H9 (cell line): ENCODE measurements at regions not wholly inside any gene's neighbourhood (a gene's known extent, or its start where the extent isn't known, plus 50 kb on each side); places are given as distances from the start of the nearest gene placed in this dataset.
"Not testable (repeated sequence)": the region's sequence is repeated elsewhere in the genome, so short reads cannot be mapped to it uniquely, and the experiment has no call there.

ENCODE experiments used
- DNase-seq: peaks from one replicate; pipeline ENCODE4 v3.0.0-alpha.2; 2017
- H2AFZ ChIP-seq: one replicate; pipeline ENCODE4 v1.6.1; 2013; ENCODE audit warnings: mild to moderate bottlenecking, low read length, control low read depth, moderate library complexity
- H2AK5ac ChIP-seq: 2 replicates; pipeline ENCODE4 v1.6.1; 2013; ENCODE audit warnings: low read length, control low read depth, mixed read lengths; ENCODE audit not compliant: insufficient read length
- H2BK120ac ChIP-seq: one replicate; pipeline ENCODE4 v1.6.1; 2013; ENCODE audit warnings: low read depth, mild to moderate bottlenecking, low read length, control low read depth, inconsistent platforms; ENCODE audit not compliant: poor library complexity, severe bottlenecking
- H2BK12ac ChIP-seq: 2 replicates; pipeline ENCODE4 v1.6.1; 2013; ENCODE audit warnings: low read length, control low read depth, mixed read lengths, low read depth; ENCODE audit not compliant: insufficient read length
- H2BK15ac ChIP-seq: 2 replicates; pipeline ENCODE4 v1.6.1; 2013; ENCODE audit warnings: low read depth, low read length, control low read depth
- H2BK20ac ChIP-seq: one replicate; pipeline ENCODE4 v1.6.1; 2013; ENCODE audit warnings: low read depth, mild to moderate bottlenecking, low read length, control low read depth, inconsistent platforms; ENCODE audit not compliant: poor library complexity, severe bottlenecking
- H2BK5ac ChIP-seq: 2 replicates; pipeline ENCODE4 v1.6.1; 2013; ENCODE audit warnings: low read length, control low read depth, mixed read lengths; ENCODE audit not compliant: insufficient read length
- H3K14ac ChIP-seq: 2 replicates; pipeline ENCODE4 v1.6.1; 2013; ENCODE audit warnings: low read length, control low read depth; ENCODE audit not compliant: insufficient read depth
- H3K18ac ChIP-seq: 2 replicates; pipeline ENCODE4 v1.6.1; 2013; ENCODE audit warnings: low read depth, mild to moderate bottlenecking, mixed read lengths, low read length, control low read depth; ENCODE audit not compliant: insufficient read length
- H3K23ac ChIP-seq: 2 replicates; pipeline ENCODE4 v1.6.1; 2013; ENCODE audit warnings: low read length, control low read depth, mixed read lengths, low read depth; ENCODE audit not compliant: insufficient read length
- H3K23me2 ChIP-seq: 2 replicates; pipeline ENCODE4 v1.6.1; 2013; ENCODE audit warnings: low read depth, mild to moderate bottlenecking, mixed read lengths, low read length, control low read depth; ENCODE audit not compliant: insufficient read length, poor library complexity, severe bottlenecking
- H3K27ac ChIP-seq: 2 replicates; pipeline ENCODE4 v1.5.1; 2013; ENCODE audit warnings: low read length, control low read depth, mixed read lengths, low read depth; ENCODE audit not compliant: insufficient read length
- H3K27me3 ChIP-seq: 2 replicates; pipeline ENCODE4 v1.6.1; 2013; ENCODE audit warnings: low read length, control low read depth, inconsistent platforms; ENCODE audit not compliant: insufficient read depth
- H3K4ac ChIP-seq: 2 replicates; pipeline ENCODE4 v1.6.1; 2013; ENCODE audit warnings: low read depth, mild to moderate bottlenecking, control low read depth, inconsistent platforms, low read length, moderate library complexity
- H3K4me1 ChIP-seq: 2 replicates; pipeline ENCODE4 v1.6.1; 2013; ENCODE audit warnings: low read length, control low read depth, inconsistent platforms; ENCODE audit not compliant: insufficient read depth
- H3K4me2 ChIP-seq: 2 replicates; pipeline ENCODE4 v1.6.1; 2013; ENCODE audit warnings: low read length, control low read depth, mixed read lengths; ENCODE audit not compliant: insufficient read length, insufficient read depth
- H3K56ac ChIP-seq: 2 replicates; pipeline ENCODE4 v1.6.1; 2013; ENCODE audit warnings: low read depth, mild to moderate bottlenecking, mixed read lengths, low read length, control low read depth; ENCODE audit not compliant: insufficient read length
- H3K79me1 ChIP-seq: 2 replicates; pipeline ENCODE4 v1.6.1; 2013; ENCODE audit warnings: low read depth, mild to moderate bottlenecking, moderate library complexity, low read length, control low read depth, inconsistent platforms; ENCODE audit not compliant: insufficient read depth, poor library complexity, severe bottlenecking
- H3K79me2 ChIP-seq: 2 replicates; pipeline ENCODE4 v1.6.1; 2013; ENCODE audit warnings: low read length, control low read depth, inconsistent platforms; ENCODE audit not compliant: insufficient read depth
- H3K9ac ChIP-seq: 2 replicates; pipeline ENCODE4 v1.6.1; 2013; ENCODE audit warnings: low read length, control low read depth, mixed read lengths; ENCODE audit not compliant: insufficient read length; ENCODE audit errors: extremely low read depth
- H3K9me3 ChIP-seq: one replicate; pipeline ENCODE4 v1.6.1; 2013; ENCODE audit warnings: low read depth, low read length, inconsistent platforms; ENCODE audit not compliant: control insufficient read depth
- H3T11ph ChIP-seq: one replicate; pipeline ENCODE4 v1.6.1; 2013; ENCODE audit warnings: mild to moderate bottlenecking, low read length, control low read depth, inconsistent platforms
- H4K20me1 ChIP-seq: one replicate; pipeline ENCODE4 v1.6.1; 2013; ENCODE audit not compliant: control insufficient read depth, insufficient read length, insufficient read depth
- H4K5ac ChIP-seq: 2 replicates; pipeline ENCODE4 v1.6.1; 2013; ENCODE audit warnings: low read depth, mild to moderate bottlenecking, mixed read lengths, low read length, control low read depth; ENCODE audit not compliant: insufficient read length
- H4K8ac ChIP-seq: replicated peaks from 2 replicates; pipeline ENCODE4 v1.6.1; 2013; ENCODE audit warnings: low read length, control low read depth, mixed read lengths, low read depth; ENCODE audit not compliant: insufficient read length
- H4K91ac ChIP-seq: 2 replicates; pipeline ENCODE4 v1.6.1; 2013; ENCODE audit warnings: low read depth, mild to moderate bottlenecking, moderate library complexity, mixed read lengths, low read length, control low read depth; ENCODE audit not compliant: insufficient read length
- H3K27ac Mint-ChIP-seq, 3 experiments: 2 replicates in 2 of 3; 3 replicates in 1 of 3; pipeline ENCODE4 v1.8.0; 2020 to 2021; ENCODE audit warnings: mixed read lengths in 3 of 3, mild to moderate bottlenecking in 1 of 3, moderate library complexity in 1 of 3
- H3K27me3 Mint-ChIP-seq: 2 replicates; pipeline ENCODE4 v1.8.0; 2021; ENCODE audit warnings: low read depth, mild to moderate bottlenecking, moderate library complexity, mixed read lengths
- H3K36me3 Mint-ChIP-seq, 3 experiments: 2 replicates in 2 of 3; 3 replicates in 1 of 3; pipeline ENCODE4 v1.8.0; 2020 to 2021; ENCODE audit warnings: low read depth in 3 of 3, mixed read lengths in 3 of 3; ENCODE audit not compliant: insufficient read depth in 1 of 3
- H3K4me1 Mint-ChIP-seq, 2 experiments: 2 replicates each; pipeline ENCODE4 v1.8.0; 2020; ENCODE audit warnings: mixed read lengths in 2 of 2
- H3K4me3 Mint-ChIP-seq, 2 experiments: 2 replicates in 1 of 2; 3 replicates in 1 of 2; pipeline ENCODE4 v1.8.0; 2020 to 2021; ENCODE audit warnings: mild to moderate bottlenecking in 2 of 2, mixed read lengths in 2 of 2, moderate library complexity in 1 of 2
- H3K9me3 Mint-ChIP-seq, 2 experiments: 2 replicates in 1 of 2; 3 replicates in 1 of 2; pipeline ENCODE4 v1.8.0; 2020; ENCODE audit warnings: mild to moderate bottlenecking in 2 of 2, mixed read lengths in 2 of 2, moderate library complexity in 1 of 2
- CTCF ChIP-seq: fragments of 200-600 bp; sonication (generic); conservative IDR thresholded peaks from 3 replicates; pipeline ENCODE4 v1.8.0; 2021; ENCODE audit warnings: antibody characterized with exemption, mild to moderate bottlenecking
- WGBS: extraction: QIAGEN DNeasy Blood & Tissue Kit; methylation state at CpG from one replicate; pipeline ENCODE4 v1.1.7; 2013; ENCODE audit warnings: missing lambda C conversion rate, low lambda C conversion rate, mixed read lengths; ENCODE audit not compliant: insufficient read length; ENCODE audit errors: extremely low coverage; 5-methylcytosine and 5-hydroxymethylcytosine counted together

GRCh38 chr18:26624443-26624842 is 76.1 kb upstream of the KCTD1 start:
- WGBS: no CpG with 5 or more reads among the region's 4 CpGs
- Histone ChIP-seq H3K56ac (no peak overlapping the region), H4K91ac (no peak overlapping the region), H2BK12ac (no peak overlapping the region), H3K27me3 (no peaks in the 10 kb centered on the region), H3K23me2 (no peaks in the 10 kb centered on the region), H2BK15ac (no peak overlapping the region), H2AFZ (no peak overlapping the region), H3T11ph (no peak overlapping the region), H2BK5ac (no peak overlapping the region), H3K79me2 (no peaks in the 10 kb centered on the region), H3K79me1 (no peaks in the 10 kb centered on the region), H3K27ac (no peak overlapping the region), H4K5ac (no peak overlapping the region), H3K4me1 (no peaks in the 10 kb centered on the region), H3K18ac (no peak overlapping the region), H3K9ac (no peak overlapping the region), H3K9me3 (peaks cover 21% of the 10 kb centered on the region), H2BK20ac (no peak overlapping the region), H3K23ac (no peak overlapping the region), H3K4ac (no peak overlapping the region), H4K8ac (no peak overlapping the region), H3K14ac (no peak overlapping the region), H3K4me2 (no peak overlapping the region), H2AK5ac (no peak overlapping the region), H4K20me1 (no peaks in the 10 kb centered on the region), H2BK120ac (no peak overlapping the region)
- Mint-ChIP-seq H3K36me3 (peaks cover 24 to 28% (median 24%) of the 10 kb centered on the region in 3 experiments), H3K27ac (no peak overlapping the region), H3K9me3 (peaks cover 34 to 36% of the 10 kb centered on the region in 2 experiments), H3K4me1 (peaks cover 0 to 4% of the 10 kb centered on the region in 2 experiments; a peak in 2 of 4 replicates), H3K27me3 (peaks cover 2% of the 10 kb centered on the region), H3K4me3 (no peak overlapping the region)
- no peak for DNase-seq
- no peak for TF ChIP-seq CTCF

GRCh38 chr18:26623314-26623713 is 75.0 kb upstream of the KCTD1 start:
- not testable (repeated sequence) for H4K91ac ChIP-seq, H3K18ac ChIP-seq, H3K27me3 Mint-ChIP-seq, H3K27ac ChIP-seq, H3K79me1 ChIP-seq, H3K27me3 ChIP-seq, H3K27ac Mint-ChIP-seq, H3K14ac ChIP-seq, H3K9ac ChIP-seq, H2BK20ac ChIP-seq, H3K4ac ChIP-seq, H2BK12ac ChIP-seq, H3K4me2 ChIP-seq, H3K4me3 Mint-ChIP-seq, H4K5ac ChIP-seq, H4K8ac ChIP-seq, H2AK5ac ChIP-seq, H2BK15ac ChIP-seq, H3K79me2 ChIP-seq, DNase-seq, H2AFZ ChIP-seq, H3K56ac ChIP-seq, H3T11ph ChIP-seq, H2BK5ac ChIP-seq, H3K23me2 ChIP-seq, H3K23ac ChIP-seq, H4K20me1 ChIP-seq, H2BK120ac ChIP-seq, H3K4me1 Mint-ChIP-seq, H3K4me1 ChIP-seq
- H3K36me3 Mint-ChIP-seq: peaks cover 24 to 28% (median 24%) of the 10 kb centered on the region in 3 experiments
- WGBS: no CpG with 5 or more reads among the region's 2 CpGs
- peaks cover 34 to 36% of the 10 kb centered on the region in 2 experiments for H3K9me3 Mint-ChIP-seq
- peaks cover 21% of the 10 kb centered on the region for H3K9me3 ChIP-seq
